ENCODE measurements at regions not wholly inside any gene's neighbourhood (a gene's known extent, or its start where the extent isn't known, plus 50 kb on each side); places are given as distances from the start of the nearest gene placed in this dataset.
"Not testable (repeated sequence)": the region's sequence is repeated elsewhere in the genome, so short reads cannot be mapped to it uniquely, and the experiment has no call there.

DNA sequence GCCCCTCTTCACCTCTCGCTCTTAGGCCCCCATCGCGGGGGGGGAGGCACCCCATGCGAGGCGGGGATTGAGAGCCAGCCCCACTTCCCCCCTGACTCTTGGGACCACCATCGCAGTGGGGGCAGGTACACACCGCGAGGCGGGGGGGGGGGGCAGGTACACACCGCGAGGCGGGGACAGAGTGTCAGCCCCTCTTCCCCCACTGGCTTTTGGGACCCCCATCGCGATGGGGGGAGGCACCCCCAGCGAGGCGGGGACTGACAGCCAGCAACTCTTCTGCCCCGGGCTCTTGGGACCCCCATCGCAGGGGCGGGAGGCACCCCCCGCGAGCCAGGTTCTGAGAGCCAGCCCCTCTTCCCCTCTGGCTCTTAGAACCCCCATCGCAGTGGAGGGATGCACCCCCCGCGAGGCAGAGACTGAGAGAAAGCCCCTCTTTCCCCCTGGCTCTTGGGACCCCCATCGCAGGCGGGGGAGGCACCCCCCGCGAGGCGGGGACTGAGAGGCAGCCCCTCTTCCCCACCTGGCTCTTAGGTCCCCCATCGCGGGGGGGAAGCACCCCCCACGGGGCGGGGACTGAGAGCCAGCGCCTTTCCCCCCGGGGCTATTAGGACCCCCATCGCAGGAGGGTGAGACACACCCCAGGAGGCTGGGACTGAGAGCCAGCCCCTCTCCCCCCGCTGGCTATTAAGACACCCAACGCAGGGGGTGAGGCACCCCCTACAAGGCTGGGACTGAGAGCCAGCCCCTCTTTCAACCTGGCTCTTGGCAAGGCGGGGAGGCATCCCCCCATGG is 196.5 kb upstream of the PZP start:
- Histone ChIP-seq H3K4me1 (ENCODE audit: control insufficient read depth in 2 of 2, insufficient read depth in 1 of 2, low read depth in 1 of 2, low read length in 2 of 2) (peaks cover 0 to 2% of the 10 kb centered on the region in 2 donors), H3K4me2 (ENCODE audit: insufficient read depth, low read length, poor library complexity, severe bottlenecking) (peak overlapping the region; percentile 11), H3K14ac (ENCODE audit: low read length) (peak overlapping the region; percentile 56), H2AFZ (ENCODE audit: low read length) (no peak overlapping the region), H3K18ac (ENCODE audit: low read length) (no peak overlapping the region), H2BK5ac (ENCODE audit: low read length) (no peak overlapping the region), H2BK12ac (ENCODE audit: low read length) (no peak overlapping the region), H2AK5ac (ENCODE audit: low read depth, low read length) (no peak overlapping the region), H3K79me1 (ENCODE audit: low read depth, low read length) (no peaks in the 10 kb centered on the region), H3K27me3 (ENCODE audit: control insufficient read depth in 3 of 3, insufficient read depth in 3 of 3, low read depth in 1 of 3, low read length in 3 of 3) (no peaks in the 10 kb centered on the region), H4K8ac (ENCODE audit: low read depth, low read length) (no peak overlapping the region), H3K27ac (replicated peaks; ENCODE audit: low read length) (no peak overlapping the region), H3K4me3 (ENCODE audit: low read length in 2 of 2) (no peak overlapping the region), H3K9me3 (replicated peaks in 1 of 2; ENCODE audit: control insufficient read depth in 2 of 2, insufficient read depth in 1 of 2, low read depth in 1 of 2, low read length in 2 of 2) (no peaks in the 10 kb centered on the region), H2BK120ac (ENCODE audit: low read depth, low read length) (no peak overlapping the region), H3K36me3 (replicated peaks in 1 of 2; ENCODE audit: control insufficient read depth in 2 of 2, insufficient read depth in 2 of 2, low read length in 2 of 2) (peaks cover 0 to 4% of the 10 kb centered on the region in 2 donors), H3K4ac (ENCODE audit: low read length) (no peak overlapping the region), H2BK15ac (ENCODE audit: low read length) (no peak overlapping the region), H3K9ac (ENCODE audit: low read depth, low read length, poor library complexity) (no peak overlapping the region), H3K23ac (ENCODE audit: low read depth, low read length, poor library complexity) (no peak overlapping the region), H4K91ac (ENCODE audit: low read depth, low read length, poor library complexity) (no peak overlapping the region)
- WGBS, 2 donors (ENCODE audit: extremely low coverage in 2 of 2, insufficient read length in 2 of 2, insufficient replicate concordance in 1 of 2), result no CpG with 5 or more reads among the region's 39 CpGs
- no peak for DNase-seq (ENCODE audit: low spot score)

DNA sequence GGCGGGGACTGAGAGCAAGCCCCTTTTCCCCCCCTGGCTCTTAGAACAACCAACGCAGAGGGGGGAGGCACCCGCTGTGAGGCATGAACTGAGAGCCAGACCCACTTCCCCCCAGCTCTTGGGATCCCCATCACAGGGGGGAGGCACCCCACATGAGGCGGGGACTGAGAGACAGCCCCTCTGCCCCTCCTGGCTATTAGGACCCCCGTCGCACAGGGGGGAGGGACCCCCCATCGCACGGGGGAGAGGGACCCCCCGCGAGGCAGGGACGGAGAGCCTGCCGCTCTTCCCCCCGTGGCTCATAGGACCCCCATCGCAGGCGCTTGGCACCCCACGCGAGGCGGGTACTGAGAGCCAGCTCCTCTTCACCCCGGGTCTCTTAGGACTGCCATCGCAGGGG is 195.8 kb upstream of the PZP start:
- H3K4me3 ChIP-seq (ENCODE audit: low read length in 2 of 2), result no peak overlapping the region
- no peak overlapping the region for H3K9ac ChIP-seq (ENCODE audit: low read depth, low read length, poor library complexity)
- H3K4me2 ChIP-seq (ENCODE audit: insufficient read depth, low read length, poor library complexity, severe bottlenecking), result no peak overlapping the region
- H2BK12ac ChIP-seq (ENCODE audit: low read length), result no peak overlapping the region
- H3K9me3 ChIP-seq (replicated peaks in 1 of 2; ENCODE audit: control insufficient read depth in 2 of 2, insufficient read depth in 1 of 2, low read depth in 1 of 2, low read length in 2 of 2), result no peaks in the 10 kb centered on the region
- no peak overlapping the region for H4K91ac ChIP-seq (ENCODE audit: low read depth, low read length, poor library complexity)
- H3K4ac ChIP-seq (ENCODE audit: low read length), result no peak overlapping the region
- H3K4me1 ChIP-seq (ENCODE audit: control insufficient read depth in 2 of 2, insufficient read depth in 1 of 2, low read depth in 1 of 2, low read length in 2 of 2), result peaks cover 0 to 2% of the 10 kb centered on the region in 2 donors
- no peaks in the 10 kb centered on the region for H3K79me1 ChIP-seq (ENCODE audit: low read depth, low read length)
- H3K27me3 ChIP-seq (ENCODE audit: control insufficient read depth in 3 of 3, insufficient read depth in 3 of 3, low read depth in 1 of 3, low read length in 3 of 3), result no peaks in the 10 kb centered on the region
- peaks cover 0 to 4% of the 10 kb centered on the region in 2 donors for H3K36me3 ChIP-seq (replicated peaks in 1 of 2; ENCODE audit: control insufficient read depth in 2 of 2, insufficient read depth in 2 of 2, low read length in 2 of 2)
- H2AFZ ChIP-seq (ENCODE audit: low read length), result no peak overlapping the region
- no peak overlapping the region for H2BK15ac ChIP-seq (ENCODE audit: low read length)
- H2BK5ac ChIP-seq (ENCODE audit: low read length), result no peak overlapping the region
- no peak overlapping the region for H2AK5ac ChIP-seq (ENCODE audit: low read depth, low read length)
- WGBS, 2 donors (ENCODE audit: extremely low coverage in 2 of 2, insufficient read length in 2 of 2, insufficient replicate concordance in 1 of 2), result no CpG with 5 or more reads among the region's 20 CpGs
- no peak overlapping the region for H3K23ac ChIP-seq (ENCODE audit: low read depth, low read length, poor library complexity)
- H4K8ac ChIP-seq (ENCODE audit: low read depth, low read length), result no peak overlapping the region
- no peak overlapping the region for H3K18ac ChIP-seq (ENCODE audit: low read length)
- H3K27ac ChIP-seq (replicated peaks; ENCODE audit: low read length), result no peak overlapping the region
- no peak overlapping the region for H2BK120ac ChIP-seq (ENCODE audit: low read depth, low read length)
- no peak for DNase-seq (ENCODE audit: low spot score)
- H3K14ac ChIP-seq (ENCODE audit: low read length), result no peak overlapping the region

GRCh38 chr12:9402432-9403040 is 194.3 kb upstream of the PZP start:
- peak overlapping the region; percentile 49 for H3K4me2 ChIP-seq (ENCODE audit: insufficient read depth, low read length, poor library complexity, severe bottlenecking)
- not testable (repeated sequence) for H2BK120ac ChIP-seq (ENCODE audit: low read depth, low read length); H3K9me3 ChIP-seq (replicated peaks in 1 of 2; ENCODE audit: control insufficient read depth in 2 of 2, insufficient read depth in 1 of 2, low read depth in 1 of 2, low read length in 2 of 2); H3K4ac ChIP-seq (ENCODE audit: low read length); H3K79me1 ChIP-seq (ENCODE audit: low read depth, low read length); H3K9ac ChIP-seq (ENCODE audit: low read depth, low read length, poor library complexity); H3K27ac ChIP-seq (replicated peaks; ENCODE audit: low read length); H2AFZ ChIP-seq (ENCODE audit: low read length); H3K14ac ChIP-seq (ENCODE audit: low read length); H2BK12ac ChIP-seq (ENCODE audit: low read length); H2BK15ac ChIP-seq (ENCODE audit: low read length); DNase-seq (ENCODE audit: low spot score); H3K36me3 ChIP-seq (replicated peaks in 1 of 2; ENCODE audit: control insufficient read depth in 2 of 2, insufficient read depth in 2 of 2, low read length in 2 of 2); H3K27me3 ChIP-seq (ENCODE audit: control insufficient read depth in 3 of 3, insufficient read depth in 3 of 3, low read depth in 1 of 3, low read length in 3 of 3); H4K91ac ChIP-seq (ENCODE audit: low read depth, low read length, poor library complexity); H3K4me1 ChIP-seq (ENCODE audit: control insufficient read depth in 2 of 2, insufficient read depth in 1 of 2, low read depth in 1 of 2, low read length in 2 of 2); H2BK5ac ChIP-seq (ENCODE audit: low read length); H3K23ac ChIP-seq (ENCODE audit: low read depth, low read length, poor library complexity); H4K8ac ChIP-seq (ENCODE audit: low read depth, low read length); H3K18ac ChIP-seq (ENCODE audit: low read length); H2AK5ac ChIP-seq (ENCODE audit: low read depth, low read length)
- no CpG with 5 or more reads among the region's 29 CpGs for WGBS, 2 donors (ENCODE audit: extremely low coverage in 2 of 2, insufficient read length in 2 of 2, insufficient replicate concordance in 1 of 2)
- peak overlapping the region; percentile 22 to 72 for H3K4me3 ChIP-seq (ENCODE audit: low read length in 2 of 2)

DNA sequence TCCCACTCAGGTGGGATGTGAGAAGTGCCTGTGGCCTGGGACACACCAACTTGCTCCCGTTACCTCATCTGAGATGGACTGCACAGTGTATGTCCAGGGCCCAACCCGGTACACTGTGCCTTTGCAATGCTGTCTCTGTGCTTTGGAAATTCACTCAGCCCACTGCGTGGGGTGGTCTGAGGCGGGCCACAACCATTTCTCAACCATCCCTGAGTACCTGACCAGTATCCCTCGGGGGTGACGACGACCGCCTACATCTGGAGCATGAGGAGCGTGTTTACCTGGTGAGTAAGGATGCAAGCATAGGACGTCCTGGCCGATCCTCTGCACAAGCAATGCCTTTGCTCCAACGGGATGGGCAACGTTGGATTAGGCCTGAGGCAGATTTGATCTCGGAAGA is 188.2 kb upstream of the PZP start:
- not testable (repeated sequence) for H2AK5ac ChIP-seq (ENCODE audit: low read depth, low read length); H2BK5ac ChIP-seq (ENCODE audit: low read length); H3K79me1 ChIP-seq (ENCODE audit: low read depth, low read length); H3K27ac ChIP-seq (replicated peaks; ENCODE audit: low read length); DNase-seq (ENCODE audit: low spot score); H3K18ac ChIP-seq (ENCODE audit: low read length); H3K23ac ChIP-seq (ENCODE audit: low read depth, low read length, poor library complexity); H2BK120ac ChIP-seq (ENCODE audit: low read depth, low read length); H3K4me1 ChIP-seq (ENCODE audit: control insufficient read depth in 2 of 2, insufficient read depth in 1 of 2, low read depth in 1 of 2, low read length in 2 of 2); H2BK12ac ChIP-seq (ENCODE audit: low read length); H3K9ac ChIP-seq (ENCODE audit: low read depth, low read length, poor library complexity); H3K36me3 ChIP-seq (replicated peaks in 1 of 2; ENCODE audit: control insufficient read depth in 2 of 2, insufficient read depth in 2 of 2, low read length in 2 of 2); H4K91ac ChIP-seq (ENCODE audit: low read depth, low read length, poor library complexity); H2BK15ac ChIP-seq (ENCODE audit: low read length); H3K9me3 ChIP-seq (replicated peaks in 1 of 2; ENCODE audit: control insufficient read depth in 2 of 2, insufficient read depth in 1 of 2, low read depth in 1 of 2, low read length in 2 of 2); H3K4ac ChIP-seq (ENCODE audit: low read length); H3K27me3 ChIP-seq (ENCODE audit: control insufficient read depth in 3 of 3, insufficient read depth in 3 of 3, low read depth in 1 of 3, low read length in 3 of 3); H3K4me2 ChIP-seq (ENCODE audit: insufficient read depth, low read length, poor library complexity, severe bottlenecking); H2AFZ ChIP-seq (ENCODE audit: low read length); H3K4me3 ChIP-seq (ENCODE audit: low read length in 2 of 2); H4K8ac ChIP-seq (ENCODE audit: low read depth, low read length); H3K14ac ChIP-seq (ENCODE audit: low read length)
- WGBS, 2 donors (ENCODE audit: extremely low coverage in 2 of 2, insufficient read length in 2 of 2, insufficient replicate concordance in 1 of 2), result no CpG with 5 or more reads among the region's 14 CpGs
